ENCODE measurements at regions not wholly inside any gene's neighbourhood (a gene's known extent, or its start where the extent isn't known, plus 50 kb on each side); places are given as distances from the start of the nearest gene placed in this dataset.

DNA sequence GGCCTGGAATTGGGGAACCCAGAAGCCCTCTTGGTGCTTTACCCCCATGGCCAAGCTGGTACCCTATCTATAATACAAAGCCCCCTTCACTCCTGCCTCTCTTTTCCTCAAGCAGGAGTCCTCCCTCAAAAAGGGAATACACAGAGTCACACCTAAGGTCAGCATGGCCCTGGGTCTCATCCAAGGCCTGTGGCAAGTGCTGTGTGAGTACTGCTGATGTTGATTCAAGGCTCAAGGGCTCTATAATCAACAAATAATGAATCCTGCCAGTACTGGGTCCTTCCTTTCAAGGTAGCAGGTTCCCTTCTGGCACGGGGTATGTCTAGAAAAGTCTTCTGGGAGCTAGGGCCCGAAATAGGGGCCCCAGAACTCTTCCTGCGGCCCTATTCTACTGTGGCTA, 187.3 kb downstream of the CYB561 start:
- TF ChIP-seq, protein P1, sequence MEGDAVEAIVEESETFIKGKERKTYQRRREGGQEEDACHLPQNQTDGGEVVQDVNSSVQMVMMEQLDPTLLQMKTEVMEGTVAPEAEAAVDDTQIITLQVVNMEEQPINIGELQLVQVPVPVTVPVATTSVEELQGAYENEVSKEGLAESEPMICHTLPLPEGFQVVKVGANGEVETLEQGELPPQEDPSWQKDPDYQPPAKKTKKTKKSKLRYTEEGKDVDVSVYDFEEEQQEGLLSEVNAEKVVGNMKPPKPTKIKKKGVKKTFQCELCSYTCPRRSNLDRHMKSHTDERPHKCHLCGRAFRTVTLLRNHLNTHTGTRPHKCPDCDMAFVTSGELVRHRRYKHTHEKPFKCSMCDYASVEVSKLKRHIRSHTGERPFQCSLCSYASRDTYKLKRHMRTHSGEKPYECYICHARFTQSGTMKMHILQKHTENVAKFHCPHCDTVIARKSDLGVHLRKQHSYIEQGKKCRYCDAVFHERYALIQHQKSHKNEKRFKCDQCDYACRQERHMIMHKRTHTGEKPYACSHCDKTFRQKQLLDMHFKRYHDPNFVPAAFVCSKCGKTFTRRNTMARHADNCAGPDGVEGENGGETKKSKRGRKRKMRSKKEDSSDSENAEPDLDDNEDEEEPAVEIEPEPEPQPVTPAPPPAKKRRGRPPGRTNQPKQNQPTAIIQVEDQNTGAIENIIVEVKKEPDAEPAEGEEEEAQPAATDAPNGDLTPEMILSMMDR (IDR thresholded peaks at IDR 0.05; ENCODE audit: low read depth, low read length): no peak
- no peak for TF ChIP-seq EZH2phosphoT487 (IDR thresholded peaks at IDR 0.05; ENCODE audit: low read depth)

Data from OCI-LY3 (cell line).